Neural cell (in vitro differentiated cells): ENCODE measurements at regions not wholly inside any gene's neighbourhood (a gene's known extent, or its start where the extent isn't known, plus 50 kb on each side); places are given as distances from the start of the nearest gene placed in this dataset.

Experiments used
- H2AFZ ChIP-seq: fragments of 200-600, 300-800 bp; sonication (generic), shearing (Covaris generic); 2 replicates; pipeline ENCODE4 v1.6.0; 2014; ENCODE audit warnings: low read depth, mild to moderate bottlenecking, antibody characterized with exemption, low read length, moderate library complexity
- H3F3A ChIP-seq: fragments of 200-600 bp; shearing (Covaris generic); 2 replicates; pipeline ENCODE4 v1.6.1; 2016; ENCODE audit warnings: mild to moderate bottlenecking, moderate library complexity, mixed read lengths, antibody characterized with exemption, low read length; ENCODE audit not compliant: insufficient read depth, poor library complexity, severe bottlenecking
- H3K27ac ChIP-seq: fragments of 200-600, 300-800 bp; sonication (generic), shearing (Covaris generic); 2 replicates; pipeline ENCODE4 v1.5.1; 2014; ENCODE audit warnings: mild to moderate bottlenecking, low read length, moderate library complexity
- H3K27me3 ChIP-seq: fragments of 300-800, 200-600 bp; sonication (generic), shearing (Covaris generic); 2 replicates; pipeline ENCODE4 v1.6.0; 2014; ENCODE audit warnings: mild to moderate bottlenecking, low read depth, low read length, moderate library complexity; ENCODE audit not compliant: insufficient read depth
- H3K36me3 ChIP-seq: fragments of 300-800, 200-600 bp; sonication (generic), shearing (Covaris generic); 2 replicates; pipeline ENCODE4 v1.5.1; 2014; ENCODE audit warnings: mild to moderate bottlenecking, antibody characterized with exemption, low read length, moderate library complexity; ENCODE audit not compliant: insufficient read depth
- H3K4me2 ChIP-seq: fragments of 300-800, 200-600 bp; sonication (generic), shearing (Covaris generic); 2 replicates; pipeline ENCODE4 v1.6.0; 2014; ENCODE audit warnings: mild to moderate bottlenecking, low read length
- H3K4me3 ChIP-seq: fragments of 300-800, 200-600 bp; sonication (generic), shearing (Covaris generic); 2 replicates; pipeline ENCODE4 v1.5.1; 2014; ENCODE audit warnings: mild to moderate bottlenecking, low read length, moderate library complexity
- H3K79me2 ChIP-seq: fragments of 200-600 bp; shearing (Covaris generic); replicated peaks from 2 replicates; pipeline ENCODE4 v1.6.0; 2014; ENCODE audit warnings: mild to moderate bottlenecking, low read length, moderate library complexity; ENCODE audit not compliant: insufficient read depth
- H3K9ac ChIP-seq: fragments of 300-800, 200-600 bp; sonication (generic), shearing (Covaris generic); 2 replicates; pipeline ENCODE4 v1.6.1; 2016; ENCODE audit warnings: mild to moderate bottlenecking, low read length, mixed read lengths
- H3K9me2 ChIP-seq: fragments of 200-600 bp; shearing (Covaris generic); 2 replicates; pipeline ENCODE4 v1.6.1; 2016; ENCODE audit warnings: mild to moderate bottlenecking, low read length, mixed read lengths; ENCODE audit not compliant: insufficient read depth
- H3K9me3 ChIP-seq: fragments of 200-600, 300-800 bp; sonication (generic), shearing (Covaris generic); 2 replicates; pipeline ENCODE4 v1.6.1; 2016; ENCODE audit warnings: mild to moderate bottlenecking, mixed run types, low read length, moderate library complexity, mixed read lengths
- H4K20me1 ChIP-seq: fragments of 200-600 bp; shearing (Covaris generic); 2 replicates; pipeline ENCODE4 v1.6.1; 2016; ENCODE audit warnings: mild to moderate bottlenecking, mixed run types; ENCODE audit not compliant: insufficient read depth
- CTCF ChIP-seq: fragments of 450-650 bp; IDR thresholded peaks from 2 replicates; pipeline ENCODE4 v1.5.1; 2014; ENCODE audit warnings: antibody characterized with exemption, mild to moderate bottlenecking, moderate library complexity; ENCODE audit not compliant: poor library complexity, severe bottlenecking
- EP300 ChIP-seq: fragments of 450-650 bp; conservative IDR thresholded peaks from 2 replicates; pipeline ENCODE4 v1.6.1; 2014; ENCODE audit warnings: antibody characterized with exemption, mild to moderate bottlenecking, moderate library complexity; ENCODE audit not compliant: poor library complexity, severe bottlenecking
- EZH2 ChIP-seq: fragments of 200-600, 300-800 bp; shearing (Covaris generic), sonication (generic); IDR thresholded peaks from 2 replicates; pipeline ENCODE4 v1.6.1; 2014; ENCODE audit warnings: antibody characterized with exemption, low read length, borderline replicate concordance, mild to moderate bottlenecking; ENCODE audit not compliant: insufficient read depth, poor library complexity, severe bottlenecking
- MXI1 ChIP-seq: fragments of 450-650 bp; conservative IDR thresholded peaks from 2 replicates; pipeline ENCODE4 v1.6.1; 2014; ENCODE audit warnings: antibody characterized with exemption, mild to moderate bottlenecking; ENCODE audit not compliant: poor library complexity, severe bottlenecking
- POLR2AphosphoS5 ChIP-seq: IDR thresholded peaks from 2 replicates; pipeline ENCODE4 v1.6.1; 2012
- RAD21 ChIP-seq: fragments of 450-650 bp; conservative IDR thresholded peaks from 2 replicates; pipeline ENCODE4 v1.6.1; 2014; ENCODE audit warnings: antibody characterized with exemption, mild to moderate bottlenecking, moderate library complexity
- REST ChIP-seq: IDR thresholded peaks from 2 replicates; pipeline ENCODE4 v1.6.1; 2012; ENCODE audit warnings: borderline replicate concordance
- SMC3 ChIP-seq: fragments of 450-650 bp; conservative IDR thresholded peaks from 2 replicates; pipeline ENCODE4 v1.6.1; 2014; ENCODE audit warnings: antibody characterized with exemption, mild to moderate bottlenecking, moderate library complexity; ENCODE audit not compliant: poor library complexity
- TAF1 ChIP-seq: IDR thresholded peaks from 2 replicates; pipeline ENCODE4 v1.6.1; 2012; ENCODE audit warnings: low read depth

DNA sequence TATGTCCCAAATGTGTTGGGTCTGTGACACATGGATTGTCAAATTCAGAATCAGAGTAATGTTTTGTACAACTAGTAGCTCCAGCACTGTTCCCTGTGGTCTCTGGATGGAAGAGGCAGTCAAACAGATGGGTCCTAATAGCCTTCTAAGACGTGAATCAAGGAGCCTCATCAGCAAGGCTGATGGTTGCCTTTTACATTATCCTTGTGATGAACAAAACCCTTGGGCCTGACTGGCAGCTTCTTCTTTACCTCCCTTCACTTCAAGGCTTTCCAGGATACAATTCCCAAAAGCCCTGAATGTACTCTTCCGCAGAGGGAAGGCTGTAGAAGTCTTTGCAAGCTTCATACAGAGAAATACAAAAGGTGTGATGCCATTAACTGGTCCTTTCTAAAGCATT lies 633.3 kb downstream of the USP25 start:
- H4K20me1 ChIP-seq = no peaks in the 10 kb centered on the region
- H3K4me3 ChIP-seq = no peak overlapping the region
- no peak overlapping the region for H3K9ac ChIP-seq
- H3K27ac ChIP-seq = no peak overlapping the region
- no peaks in the 10 kb centered on the region for H3F3A ChIP-seq
- no peak overlapping the region for H3K4me2 ChIP-seq
- H2AFZ ChIP-seq = no peak overlapping the region
- H3K9me3 ChIP-seq = peaks cover 3% of the 10 kb centered on the region
- no peaks in the 10 kb centered on the region for H3K27me3 ChIP-seq
- TF ChIP-seq SMC3 (no peak), REST (no peak), POLR2AphosphoS5 (no peak), MXI1 (no peak), RAD21 (no peak), CTCF (no peak), EZH2 (no peak), EP300 (no peak), TAF1 (no peak)
- H3K79me2 ChIP-seq = peaks cover 10% of the 10 kb centered on the region
- no peaks in the 10 kb centered on the region for H3K36me3 ChIP-seq
- no peaks in the 10 kb centered on the region for H3K9me2 ChIP-seq

GRCh38 chr21:16363518-16363917 lies 633.7 kb downstream of the USP25 start:
- peaks cover 3% of the 10 kb centered on the region for H3K9me3 ChIP-seq
- H3K79me2 ChIP-seq = peaks cover 10% of the 10 kb centered on the region
- TF ChIP-seq EZH2 (no peak), POLR2AphosphoS5 (no peak), REST (no peak), RAD21 (no peak), TAF1 (no peak), MXI1 (no peak), EP300 (no peak), SMC3 (no peak), CTCF (no peak)
- no peaks in the 10 kb centered on the region for H3F3A ChIP-seq
- H3K27me3 ChIP-seq = no peaks in the 10 kb centered on the region
- no peak overlapping the region for H3K4me3 ChIP-seq
- H3K9ac ChIP-seq = no peak overlapping the region
- no peak overlapping the region for H2AFZ ChIP-seq
- no peaks in the 10 kb centered on the region for H3K9me2 ChIP-seq
- no peak overlapping the region for H3K27ac ChIP-seq
- no peaks in the 10 kb centered on the region for H4K20me1 ChIP-seq
- no peaks in the 10 kb centered on the region for H3K36me3 ChIP-seq
- no peak overlapping the region for H3K4me2 ChIP-seq
